Colonic mucosa (tissue), 4 donors: ENCODE measurements at regions not wholly inside any gene's neighbourhood (a gene's known extent, or its start where the extent isn't known, plus 50 kb on each side); places are given as distances from the start of the nearest gene placed in this dataset.

Experiments
- DNase-seq: peaks from one replicate; pipeline ENCODE4 v3.0.0-alpha.2; 2020
- H3K27ac ChIP-seq: fragments of 200-600 bp; one replicate; pipeline ENCODE4 v1.8.0; 2021
- H3K27me3 ChIP-seq: fragments of 200-600 bp; one replicate; pipeline ENCODE4 v1.8.0; 2021
- H3K36me3 ChIP-seq: fragments of 200-600 bp; one replicate; pipeline ENCODE4 v1.8.0; 2021
- H3K4me1 ChIP-seq: fragments of 200-600 bp; one replicate; pipeline ENCODE4 v1.8.0; 2021; ENCODE audit warnings: mild to moderate bottlenecking
- H3K4me3 ChIP-seq: fragments of 200-600 bp; one replicate; pipeline ENCODE4 v1.8.0; 2021
- H3K9ac ChIP-seq, 2 donors: one replicate each; pipeline ENCODE4 v1.7.0; 2013; ENCODE audit warnings: control low read depth in 2 of 2, low read depth in 2 of 2, low read length in 2 of 2
- H3K9me3 ChIP-seq: fragments of 200-600 bp; one replicate; pipeline ENCODE4 v1.8.0; 2021
- CTCF ChIP-seq: fragments of 200-600 bp; IDR thresholded peaks from one replicate; pipeline ENCODE4 v1.8.0; 2022; ENCODE audit warnings: antibody characterized with exemption, mild to moderate bottlenecking
- intact Hi-C: fragments of 100-400 bp; cut with DNase I; formaldehyde crosslinking; loops from one replicate; pipeline ENCODE4 v1.14.1; 2022
- donor health status: healthy.
- donor health status: DM: no; HTN: no; CAD: no.
- donor health status: DM: no; HTN: no; CAD: no.

- Histone ChIP-seq H3K9me3 (no peaks in the 10 kb centered on the region), H3K36me3 (no peaks in the 10 kb centered on the region), H3K9ac (no peak overlapping the region), H3K4me1 (no peaks in the 10 kb centered on the region), H3K27ac (no peak overlapping the region), H3K27me3 (no peaks in the 10 kb centered on the region), H3K4me3 (no peak overlapping the region)
- DNase-seq, result no peak
- intact Hi-C loops, result no loop called here
- TF ChIP-seq CTCF, result no peak
Measured at GRCh38 chr3:34547297-34547920, 749.0 kb downstream of the PDCD6IP start.

DNA sequence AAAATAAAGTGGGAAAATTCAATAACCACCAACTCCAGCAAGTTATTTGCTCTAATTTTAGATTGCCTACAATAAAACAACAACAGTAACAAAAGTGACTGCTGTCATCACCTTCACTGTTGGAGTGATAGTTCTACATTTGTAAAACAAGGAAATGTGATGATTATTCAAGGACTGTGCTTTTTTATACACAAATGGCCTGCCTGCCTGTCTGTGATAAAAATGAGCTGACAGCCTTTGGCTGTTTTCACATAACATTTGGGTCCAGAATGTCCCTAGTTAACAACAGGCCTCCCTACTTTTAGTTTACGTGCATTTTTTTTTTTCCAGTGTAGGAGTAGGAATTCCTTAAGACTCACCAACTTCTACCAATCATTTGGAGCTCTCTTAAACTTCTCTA, 768.8 kb downstream of the PDCD6IP start:
- Histone ChIP-seq H3K4me1 (no peaks in the 10 kb centered on the region), H3K4me3 (no peak overlapping the region), H3K9me3 (no peaks in the 10 kb centered on the region), H3K27ac (no peak overlapping the region), H3K36me3 (no peaks in the 10 kb centered on the region), H3K9ac (no peak overlapping the region), H3K27me3 (no peaks in the 10 kb centered on the region)
- intact Hi-C loops, result no loop called here
- DNase-seq, result no peak
- TF ChIP-seq CTCF, result no peak

DNA sequence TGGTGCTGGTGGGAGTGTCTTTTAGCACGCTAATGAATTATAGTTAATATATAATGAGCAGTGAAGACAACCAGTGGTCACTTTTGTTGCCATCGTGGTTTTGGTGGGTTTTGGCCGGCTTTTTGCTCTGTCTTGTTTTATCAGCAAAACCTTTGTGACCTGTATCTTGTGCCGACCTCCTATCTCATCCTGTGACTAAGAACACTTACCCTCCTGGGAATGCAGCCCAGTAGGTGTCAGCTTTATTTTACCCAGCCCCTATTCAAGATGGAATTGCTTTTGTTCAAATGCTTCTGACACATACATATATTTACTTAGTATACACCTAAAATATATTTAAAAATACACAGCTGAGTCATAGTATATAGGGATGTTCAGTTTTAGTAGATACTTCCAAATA, 770.3 kb downstream of the PDCD6IP start:
- Histone ChIP-seq H3K4me1 (no peaks in the 10 kb centered on the region), H3K36me3 (no peaks in the 10 kb centered on the region), H3K27ac (no peak overlapping the region), H3K4me3 (no peak overlapping the region), H3K9me3 (no peaks in the 10 kb centered on the region), H3K9ac (no peak overlapping the region), H3K27me3 (no peaks in the 10 kb centered on the region)
- DNase-seq, result no peak
- no peak for TF ChIP-seq CTCF
- intact Hi-C loops, result no loop called here

DNA sequence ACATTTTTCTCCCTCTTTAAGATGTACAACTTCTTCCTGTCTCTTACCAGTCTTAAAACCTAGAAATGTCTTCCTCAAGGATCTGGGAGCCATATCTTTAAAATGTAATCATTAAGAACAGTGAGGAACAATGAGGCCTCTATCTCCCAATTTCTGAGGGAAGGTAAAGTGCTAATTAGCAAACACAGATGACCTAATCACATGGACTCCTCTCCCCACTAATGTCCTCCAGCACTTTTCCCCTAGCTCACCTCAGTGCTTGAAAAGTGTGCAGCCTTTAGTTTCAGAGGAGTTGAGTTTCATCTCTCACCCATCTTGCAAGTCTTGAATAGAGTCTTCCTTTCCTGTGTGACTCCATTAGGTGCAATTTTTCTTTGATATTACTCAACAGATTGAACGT, 771.0 kb downstream of the PDCD6IP start:
- no peak overlapping the region for H3K9ac ChIP-seq
- no peaks in the 10 kb centered on the region for H3K9me3 ChIP-seq
- no peak overlapping the region for H3K4me3 ChIP-seq
- DNase-seq, result no peak
- intact Hi-C loops, result no loop called here
- TF ChIP-seq CTCF, result no peak
- H3K27ac ChIP-seq, result no peak overlapping the region
- no peaks in the 10 kb centered on the region for H3K4me1 ChIP-seq
- no peaks in the 10 kb centered on the region for H3K27me3 ChIP-seq
- no peaks in the 10 kb centered on the region for H3K36me3 ChIP-seq

- Histone ChIP-seq H3K36me3 (no peaks in the 10 kb centered on the region), H3K4me1 (no peaks in the 10 kb centered on the region), H3K9me3 (no peaks in the 10 kb centered on the region), H3K9ac (no peak overlapping the region), H3K4me3 (no peak overlapping the region), H3K27me3 (no peaks in the 10 kb centered on the region), H3K27ac (no peak overlapping the region)
- no peak for DNase-seq
- TF ChIP-seq CTCF, result no peak
- intact Hi-C loops, result no loop called here
Measured at GRCh38 chr3:34570916-34571705, 772.7 kb downstream of the PDCD6IP start.
